ENCODE measurements at regions not wholly inside any gene's neighbourhood (a gene's known extent, or its start where the extent isn't known, plus 50 kb on each side); places are given as distances from the start of the nearest gene placed in this dataset.
"Not testable (repeated sequence)": the region's sequence is repeated elsewhere in the genome, so short reads cannot be mapped to it uniquely, and the experiment has no call there.

GRCh38 chr7:130948822-130949221 lies 214.8 kb upstream of the KLF14 start:
- no peak for DNase-seq

- no peak for DNase-seq
These were observed 215.5 kb upstream of the KLF14 start for GRCh38 chr7:130949550-130949949.

- no peak for DNase-seq
These were observed 216.0 kb upstream of the KLF14 start for GRCh38 chr7:130950054-130950453.

GRCh38 chr7:130950741-130951140 lies 216.7 kb upstream of the KLF14 start:
- DNase-seq: no peak

- DNase-seq: peak; percentile 44
These were observed 217.4 kb upstream of the KLF14 start for GRCh38 chr7:130951303-130951975.

GRCh38 chr7:130951976-130952876 lies 218.2 kb upstream of the KLF14 start:
- DNase-seq: no peak

GRCh38 chr7:130953196-130953595 lies 219.2 kb upstream of the KLF14 start:
- no peak for DNase-seq

GRCh38 chr7:130954918-130955564 lies 221.0 kb upstream of the KLF14 start:
- no peak for DNase-seq

- DNase-seq: no peak
These were observed 221.5 kb upstream of the KLF14 start for GRCh38 chr7:130955565-130955919.

- DNase-seq: no peak
These were observed 222.6 kb upstream of the KLF14 start for GRCh38 chr7:130956417-130957136.

GRCh38 chr7:130957137-130957513 lies 223.1 kb upstream of the KLF14 start:
- DNase-seq: no peak

GRCh38 chr7:130957722-130958435 lies 223.9 kb upstream of the KLF14 start:
- DNase-seq: not testable (repeated sequence)

- DNase-seq: no peak
These were observed 224.8 kb upstream of the KLF14 start for GRCh38 chr7:130958846-130959245.

- no peak for DNase-seq
These were observed 225.8 kb upstream of the KLF14 start for GRCh38 chr7:130959743-130960207.

- DNase-seq: no peak
These were observed 226.4 kb upstream of the KLF14 start for GRCh38 chr7:130960208-130960988.

GRCh38 chr7:130961128-130961601 lies 227.2 kb upstream of the KLF14 start:
- peak; percentile 69 for DNase-seq

- no peak for DNase-seq
These were observed 228.1 kb upstream of the KLF14 start for GRCh38 chr7:130962109-130962508.

- no peak for DNase-seq
These were observed 229.3 kb upstream of the KLF14 start for GRCh38 chr7:130963339-130963738.

- DNase-seq: no peak
These were observed 231.5 kb upstream of the KLF14 start for GRCh38 chr7:130965515-130965914.

- DNase-seq: no peak
These were observed 232.4 kb upstream of the KLF14 start for GRCh38 chr7:130966246-130967009.
